H1 (cell line): ENCODE measurements at regions not wholly inside any gene's neighbourhood (a gene's known extent, or its start where the extent isn't known, plus 50 kb on each side); places are given as distances from the start of the nearest gene placed in this dataset.
A peak's percentile ranks its signal among the peaks of the same experiment; 100 is the strongest.

ENCODE experiments used
- CTCF ChIA-PET: fragments of 300-600 bp; sonication (Branson Sonifier 250); formaldehyde crosslinking; loops from one replicate; lab custom pipeline; 2021; ENCODE audit not compliant: partially characterized antibody; lab: Charles Lee
- POLR2A ChIA-PET: fragments of 300-600 bp; sonication (Branson Sonifier 250); formaldehyde crosslinking; loops from one replicate; lab custom pipeline; 2021; ENCODE audit warnings: inconsistent platforms; ENCODE audit not compliant: partially characterized antibody; lab: Charles Lee
- DNase-seq, 2 experiments: peaks; one replicate each; pipeline versions ENCODE4 v3.0.0 to v3.0.0-alpha.2; 2010 to 2022; ENCODE audit warnings: low spot score in 2 of 2, low read depth in 1 of 2, mixed read lengths in 1 of 2
- FAIRE-seq: peaks from 2 replicates; lab custom pipeline; 2011; peaks lifted over from hg19 to GRCh38; lab: Jason Lieb, UNC
- H2AFZ ChIP-seq: 2 replicates; pipeline ENCODE4 v1.8.1; 2012; ENCODE audit warnings: low read length, inconsistent platforms
- H2AK5ac ChIP-seq: 2 replicates; pipeline ENCODE4 v1.6.1; 2013; ENCODE audit warnings: low read depth, low read length
- H2BK120ac ChIP-seq: replicated peaks from 2 replicates; pipeline ENCODE3; 2013; ENCODE audit warnings: low read depth, low read length, inconsistent platforms
- H2BK12ac ChIP-seq: 2 replicates; pipeline ENCODE4 v1.6.1; 2013; ENCODE audit warnings: low read depth, low read length
- H2BK15ac ChIP-seq: 2 replicates; pipeline ENCODE4 v1.6.1; 2013; ENCODE audit warnings: low read length
- H2BK20ac ChIP-seq: 2 replicates; pipeline ENCODE4 v1.6.1; 2013; ENCODE audit warnings: low read length
- H2BK5ac ChIP-seq: 2 replicates; pipeline ENCODE4 v1.6.1; 2013; ENCODE audit warnings: low read depth, low read length
- H3K14ac ChIP-seq: 2 replicates; pipeline ENCODE4 v1.6.1; 2013; ENCODE audit warnings: inconsistent platforms; ENCODE audit not compliant: insufficient read length
- H3K18ac ChIP-seq: 2 replicates; pipeline ENCODE4 v1.6.1; 2013; ENCODE audit warnings: low read length; ENCODE audit errors: extremely low read depth
- H3K23ac ChIP-seq: 2 replicates; pipeline ENCODE4 v1.6.1; 2013; ENCODE audit warnings: inconsistent platforms; ENCODE audit not compliant: insufficient read length
- H3K23me2 ChIP-seq: 2 replicates; pipeline ENCODE4 v1.6.1; 2013; ENCODE audit warnings: low read depth, low read length
- H3K27ac ChIP-seq: 2 replicates; pipeline ENCODE4 v1.6.1; 2011; ENCODE audit warnings: low read depth, low read length, inconsistent platforms
- H3K27me3 ChIP-seq, 4 experiments: replicated peaks in 1 of 4; 1 replicate in 1 of 4; 2 replicates in 3 of 4; pipeline versions ENCODE4 v1.6.1 to v1.8.1; 2011 to 2013; ENCODE audit warnings: low read length in 3 of 4, mild to moderate bottlenecking in 3 of 4, inconsistent platforms in 2 of 4, mixed read lengths in 2 of 4, moderate library complexity in 1 of 4; ENCODE audit not compliant: control insufficient read depth in 3 of 4, insufficient read depth in 3 of 4; ENCODE audit errors: extremely low read depth in 1 of 4
- H3K36me3 ChIP-seq, 4 experiments: 2 replicates each; pipeline versions ENCODE4 v1.6.1 to v1.8.1; 2011 to 2013; ENCODE audit warnings: mild to moderate bottlenecking in 4 of 4, low read length in 3 of 4, moderate library complexity in 2 of 4, control low read depth in 1 of 4, inconsistent platforms in 1 of 4; ENCODE audit not compliant: insufficient read depth in 4 of 4, control insufficient read depth in 2 of 4
- H3K4ac ChIP-seq: replicated peaks from 2 replicates; pipeline ENCODE3; 2013; ENCODE audit warnings: low read length, low read depth, mixed read lengths, inconsistent platforms; ENCODE audit not compliant: insufficient read length
- H3K4me1 ChIP-seq, 4 experiments: replicated peaks in 1 of 4; 1 replicate in 1 of 4; 2 replicates in 3 of 4; pipeline versions ENCODE4 v1.6.1 to v1.8.1; 2011 to 2013; ENCODE audit warnings: low read length in 3 of 4, inconsistent platforms in 2 of 4, mixed read lengths in 1 of 4; ENCODE audit not compliant: insufficient read depth in 4 of 4, control insufficient read depth in 3 of 4
- H3K4me2 ChIP-seq, 2 experiments: 2 replicates each; pipeline versions ENCODE4 v1.6.1 to v1.8.1; 2011 to 2013; ENCODE audit warnings: low read depth in 2 of 2, low read length in 2 of 2, control low read depth in 1 of 2, inconsistent platforms in 1 of 2, mild to moderate bottlenecking in 1 of 2; ENCODE audit not compliant: insufficient read depth in 1 of 2
- H3K4me3 ChIP-seq, 4 experiments: fragments of 200-600, 300-600 bp in 1 of 4; sonication (generic), shearing (Covaris generic), sonication (Bioruptor Twin) in 1 of 4; 2 replicates each; pipeline versions ENCODE4 v1.5.1 to v1.8.1; 2011 to 2016; ENCODE audit warnings: low read length in 4 of 4, low read depth in 3 of 4, control low read depth in 2 of 4, inconsistent platforms in 2 of 4, mild to moderate bottlenecking in 2 of 4, mixed read lengths in 1 of 4, moderate library complexity in 1 of 4; ENCODE audit not compliant: insufficient read depth in 2 of 4; ENCODE audit errors: extremely low read depth in 1 of 4
- H3K56ac ChIP-seq: replicated peaks from 2 replicates; pipeline ENCODE3; 2013; ENCODE audit warnings: low read depth, mild to moderate bottlenecking, mixed read lengths, low read length, inconsistent platforms; ENCODE audit not compliant: insufficient read length
- H3K79me1 ChIP-seq: 2 replicates; pipeline ENCODE4 v1.6.1; 2013; ENCODE audit warnings: low read depth, low read length, control low read depth
- H3K79me2 ChIP-seq, 2 experiments: 2 replicates each; pipeline versions ENCODE4 v1.6.1 to v1.8.1; 2012 to 2013; ENCODE audit warnings: low read length in 2 of 2, mild to moderate bottlenecking in 2 of 2, inconsistent platforms in 1 of 2; ENCODE audit not compliant: insufficient read depth in 2 of 2, control insufficient read depth in 1 of 2
- H3K9ac ChIP-seq, 4 experiments: replicated peaks in 1 of 4; 1 replicate in 1 of 4; 2 replicates in 3 of 4; pipeline versions ENCODE4 v1.6.1 to v1.8.1; 2011 to 2013; ENCODE audit warnings: low read depth in 3 of 4, low read length in 3 of 4, control low read depth in 2 of 4, mild to moderate bottlenecking in 2 of 4, moderate library complexity in 2 of 4, inconsistent platforms in 1 of 4; ENCODE audit errors: extremely low read depth in 1 of 4
- H3K9me3 ChIP-seq, 2 experiments: 2 replicates each; pipeline versions ENCODE4 v1.6.1 to v1.8.1; 2012 to 2013; ENCODE audit warnings: mild to moderate bottlenecking in 2 of 2, moderate library complexity in 2 of 2, control low read depth in 1 of 2, inconsistent platforms in 1 of 2, low read depth in 1 of 2, low read length in 1 of 2, mixed read lengths in 1 of 2; ENCODE audit not compliant: insufficient read depth in 2 of 2
- H4K20me1 ChIP-seq, 2 experiments: replicated peaks in 1 of 2; 2 replicates each; pipeline versions ENCODE3 to v1.8.1; 2011 to 2013; ENCODE audit warnings: inconsistent platforms in 2 of 2, low read length in 2 of 2, mild to moderate bottlenecking in 1 of 2; ENCODE audit not compliant: insufficient read depth in 2 of 2, control insufficient read depth in 1 of 2
- H4K5ac ChIP-seq: 2 replicates; pipeline ENCODE4 v1.6.1; 2013; ENCODE audit warnings: low read length, low read depth, mixed read lengths, inconsistent platforms; ENCODE audit not compliant: insufficient read length
- H4K8ac ChIP-seq: 2 replicates; pipeline ENCODE4 v1.8.0; 2013; ENCODE audit warnings: mild to moderate bottlenecking, moderate library complexity, low read length, inconsistent platforms; ENCODE audit not compliant: insufficient read depth; ENCODE audit errors: extremely low read depth
- H4K91ac ChIP-seq: replicated peaks from 2 replicates; pipeline ENCODE3; 2013; ENCODE audit warnings: low read length, mixed read lengths, inconsistent platforms; ENCODE audit not compliant: insufficient read length
- CTCF ChIP-seq, 3 experiments: IDR thresholded peaks; 1 replicate in 2 of 3; 2 replicates in 1 of 3; pipeline versions ENCODE4 v1.5.1 to v1.6.1; 2011; ENCODE audit warnings: low read length in 3 of 3, mild to moderate bottlenecking in 3 of 3, inconsistent platforms in 2 of 3, low read depth in 1 of 3, moderate library complexity in 1 of 3; ENCODE audit not compliant: insufficient read depth in 1 of 3; ENCODE audit errors: control extremely low read depth in 1 of 3
- PHF8 ChIP-seq: fragments of 200-600 bp; sonication (generic); conservative IDR thresholded peaks from 2 replicates; pipeline ENCODE4 v1.7.1; 2012; ENCODE audit warnings: low read depth, mild to moderate bottlenecking, inconsistent platforms, low read length, moderate library complexity
- RAD21 ChIP-seq, 2 experiments: IDR thresholded peaks in 1 of 2; conservative IDR thresholded peaks in 1 of 2; 2 replicates each; pipeline ENCODE4 v1.6.1; 2011; ENCODE audit warnings: low read depth in 2 of 2, low read length in 2 of 2, improper control_type of control experiment in 1 of 2, inconsistent platforms in 1 of 2, mild to moderate bottlenecking in 1 of 2, moderate library complexity in 1 of 2
- YY1 ChIP-seq: IDR thresholded peaks from 2 replicates; pipeline ENCODE4 v1.6.1; 2011; ENCODE audit warnings: low read depth, mild to moderate bottlenecking, low read length
- WGBS, 2 experiments: shearing (Covaris generic) in 1 of 2; methylation state at CpG; one replicate each; pipeline versions ENCODE4 v1.1.6 to v1.1.7; 2013 to 2015; ENCODE audit warnings: low lambda C conversion rate in 2 of 2, mixed read lengths in 2 of 2, inconsistent platforms in 1 of 2, low coverage in 1 of 2, missing lambda C conversion rate in 1 of 2; ENCODE audit not compliant: insufficient replicate concordance in 2 of 2, insufficient coverage in 1 of 2, insufficient read length in 1 of 2; ENCODE audit errors: extremely low coverage in 1 of 2, missing lambda C conversion rate in 1 of 2; 5-methylcytosine and 5-hydroxymethylcytosine counted together

GRCh38 chr19:34120846-34121639 is 51.3 kb upstream of the LSM14A start:
- no peak overlapping the region for H3K27ac ChIP-seq
- H3K4me2 ChIP-seq: no peak overlapping the region
- no peaks in the 10 kb centered on the region for H3K79me1 ChIP-seq
- H3K79me2 ChIP-seq: no peaks in the 10 kb centered on the region
- H3K36me3 ChIP-seq: no peaks in the 10 kb centered on the region
- no peak overlapping the region for H2BK5ac ChIP-seq
- H4K8ac ChIP-seq: no peak overlapping the region
- H4K5ac ChIP-seq: no peak overlapping the region
- H3K4ac ChIP-seq: no peak overlapping the region
- DNase-seq: peak in 1 of 2 experiments; percentile 67
- no peak overlapping the region for H2BK120ac ChIP-seq
- H3K27me3 ChIP-seq: no peaks in the 10 kb centered on the region
- no peak overlapping the region for H2AK5ac ChIP-seq
- H3K9ac ChIP-seq: no peak overlapping the region
- H3K14ac ChIP-seq: no peak overlapping the region
- no peaks in the 10 kb centered on the region for H4K20me1 ChIP-seq
- no peak overlapping the region for H3K56ac ChIP-seq
- H2BK15ac ChIP-seq: no peak overlapping the region
- TF ChIP-seq YY1 (no peak), CTCF (IDR thresholded peaks at IDR 0.05; ENCODE audit: control extremely low read depth in 1 of 3, insufficient read depth in 1 of 3, low read depth in 1 of 3, low read length in 3 of 3) (peak; percentile 71 to 88 (median 82)), RAD21 (IDR thresholded peaks at IDR 0.05 in 1 of 2, conservative IDR thresholded peaks at IDR 0.05 in 1 of 2; ENCODE audit: low read depth in 2 of 2, low read length in 2 of 2) (peak; percentile 60 to 65), PHF8 (no peak)
- no peak overlapping the region for H2BK20ac ChIP-seq
- no peaks in the 10 kb centered on the region; the same call in 1 of the 2 replicates for H3K23me2 ChIP-seq
- H4K91ac ChIP-seq: no peak overlapping the region
- H3K23ac ChIP-seq: no peak overlapping the region
- 0 out of 2 replicates have a peak overlapping the region, but pooled peaks have one; percentile 21 for H2AFZ ChIP-seq
- ChIA-PET CTCF (interaction anchor here (0.6 to 4.8 kb wide), 22 partner anchors 8 to 345 kb away, joined by 3 to 41 read pairs (median 4); no protein-coding TSS in a partner anchor), POLR2A (interaction anchor here (1.6 kb wide), 2 partner anchors 14 to 51 kb away, joined by 5 to 7 read pairs; partner anchors contain the start of gene LSM14A)
- no peak overlapping the region for H3K18ac ChIP-seq
- no peak overlapping the region for H2BK12ac ChIP-seq
- WGBS, 2 experiments: 70% methylated on average over 8 of the region's 8 CpGs; no CpG with 5 or more reads in 1 of the 2 experiments
- no peaks in the 10 kb centered on the region for H3K9me3 ChIP-seq
- no peaks in the 10 kb centered on the region; a peak in 1 of 7 replicates for H3K4me1 ChIP-seq
- peak; percentile 85 for FAIRE-seq
- H3K4me3 ChIP-seq: no peak overlapping the region
